ENCODE measurements at regions not wholly inside any gene's neighbourhood (a gene's known extent, or its start where the extent isn't known, plus 50 kb on each side); places are given as distances from the start of the nearest gene placed in this dataset.
"Not testable (repeated sequence)": the region's sequence is repeated elsewhere in the genome, so short reads cannot be mapped to it uniquely, and the experiment has no call there.

GRCh38 chr1:145482214-145482860 is 56.9 kb upstream of the NBPF20 start:
- H3K4me3 ChIP-seq (ENCODE audit: low read depth, low read length), result not testable (repeated sequence)

DNA sequence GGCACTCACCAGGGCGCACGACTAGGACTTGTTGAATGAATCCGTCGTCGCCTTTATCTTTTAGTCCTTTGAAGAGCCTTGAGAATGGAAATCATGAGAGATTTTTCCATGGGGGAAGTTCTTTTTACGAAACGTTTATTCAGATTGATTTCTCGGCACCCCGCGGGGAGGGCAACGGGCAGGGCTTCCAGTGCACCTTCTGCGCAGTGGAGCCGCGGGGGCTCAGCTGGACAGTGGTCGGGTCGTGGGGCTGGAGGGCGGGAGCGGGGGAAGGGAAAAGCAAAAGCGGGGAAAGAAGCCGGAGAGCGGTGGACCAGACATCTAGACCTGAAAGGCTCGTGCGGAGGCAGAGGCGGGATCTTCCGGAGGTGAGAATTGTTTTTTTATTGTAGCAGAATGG is 50.6 kb upstream of the NBPF20 start:
- peak overlapping the region; percentile 30 for H3K4me3 ChIP-seq (ENCODE audit: low read depth, low read length)

DNA sequence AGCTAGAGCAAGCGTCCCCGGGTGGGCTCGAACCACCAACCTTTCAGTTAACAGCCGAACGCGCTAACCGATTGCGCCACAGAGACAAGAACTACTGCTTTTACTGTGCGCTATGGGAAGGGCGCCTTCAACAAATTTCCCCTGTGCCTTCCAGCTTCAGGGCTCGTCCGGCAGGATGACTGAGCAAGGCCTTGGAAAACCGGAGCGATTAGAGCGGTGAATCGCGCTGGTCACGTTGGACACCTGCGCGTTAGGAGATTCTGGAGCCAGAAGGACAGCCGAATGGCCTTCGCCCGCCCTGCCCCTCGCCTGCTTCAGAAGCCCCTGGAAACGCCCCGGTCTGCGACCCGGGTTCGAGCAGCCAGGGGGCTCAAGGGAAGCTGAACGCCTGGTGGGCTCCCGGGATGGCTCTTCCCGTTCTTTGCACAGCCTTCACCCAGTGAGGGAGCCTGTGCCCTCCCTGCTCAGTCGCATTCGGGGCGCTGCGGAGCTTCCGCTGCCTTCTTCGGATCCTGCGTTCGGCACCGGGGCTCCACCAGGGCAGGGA is 50.0 kb upstream of the NBPF20 start:
- peak overlapping the region; percentile 30 for H3K4me3 ChIP-seq (ENCODE audit: low read depth, low read length)

All from iPS-11a (cell line).